Renal cortical epithelial cell (primary cell): ENCODE measurements at regions not wholly inside any gene's neighbourhood (a gene's known extent, or its start where the extent isn't known, plus 50 kb on each side); places are given as distances from the start of the nearest gene placed in this dataset.
"Not testable (repeated sequence)": the region's sequence is repeated elsewhere in the genome, so short reads cannot be mapped to it uniquely, and the experiment has no call there.

ENCODE experiments used
- DNase-seq: peaks from one replicate; pipeline ENCODE4 v3.0.0-alpha.2; 2011; ENCODE audit warnings: low read depth

GRCh38 chr2:111664275-111664850 is 219.6 kb downstream of the ANAPC1 start:
- DNase-seq: no peak

GRCh38 chr2:111665011-111665410 is 219.0 kb downstream of the ANAPC1 start:
- DNase-seq: no peak

DNA sequence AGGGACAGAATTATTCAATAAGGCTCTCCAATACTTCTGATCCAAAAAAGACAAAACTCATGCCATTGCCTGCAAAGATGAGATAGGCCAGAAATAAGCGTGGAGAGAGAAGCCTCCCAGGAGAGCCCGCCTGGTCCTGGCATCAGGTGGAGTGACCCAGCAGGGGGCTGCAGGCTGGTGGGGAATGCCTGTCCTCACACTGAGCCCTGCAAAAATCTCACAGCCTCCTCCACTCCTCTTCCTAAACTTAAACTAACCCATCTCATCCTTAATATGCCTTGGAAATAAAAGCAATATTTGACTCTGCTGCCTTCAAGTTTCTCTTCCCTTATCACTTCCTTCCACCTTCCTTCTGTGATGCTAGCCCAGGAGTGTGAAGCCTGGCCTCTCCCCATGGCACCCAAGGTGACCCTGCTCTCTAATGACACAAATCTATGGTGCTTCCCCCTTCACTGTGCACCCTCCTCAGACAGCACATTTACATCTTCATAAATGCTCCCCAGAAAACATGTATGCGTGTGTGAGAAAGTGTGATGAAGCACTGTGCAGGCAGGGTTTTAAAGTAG is 218.4 kb downstream of the ANAPC1 start:
- no peak for DNase-seq

DNA sequence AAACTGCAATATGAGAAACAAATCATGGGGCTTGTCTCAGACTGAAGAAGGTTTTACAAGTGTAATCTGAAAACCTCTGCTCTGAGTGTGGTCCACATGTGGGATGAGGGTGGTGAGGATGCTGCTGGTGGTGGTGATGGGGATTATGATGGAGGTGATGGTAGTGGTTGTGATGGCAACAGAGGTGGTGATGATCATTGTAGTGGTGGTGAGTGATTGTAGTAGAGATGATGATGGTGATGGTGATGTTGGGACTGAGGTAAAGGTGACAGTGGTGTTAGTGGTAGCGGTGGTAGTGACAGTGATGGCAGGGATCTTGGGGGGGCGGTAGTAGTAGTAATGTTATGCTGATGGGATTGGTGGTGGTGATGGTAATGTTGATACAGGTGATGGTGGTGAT is 217.8 kb downstream of the ANAPC1 start:
- no peak for DNase-seq

GRCh38 chr2:111667001-111667400 is 217.0 kb downstream of the ANAPC1 start:
- no peak for DNase-seq

- peak; percentile 82 for DNase-seq
Observed at GRCh38 chr2:111667542-111668273, 216.3 kb downstream of the ANAPC1 start.

- DNase-seq: no peak
Observed at GRCh38 chr2:111668274-111668616, 215.7 kb downstream of the ANAPC1 start.

DNA sequence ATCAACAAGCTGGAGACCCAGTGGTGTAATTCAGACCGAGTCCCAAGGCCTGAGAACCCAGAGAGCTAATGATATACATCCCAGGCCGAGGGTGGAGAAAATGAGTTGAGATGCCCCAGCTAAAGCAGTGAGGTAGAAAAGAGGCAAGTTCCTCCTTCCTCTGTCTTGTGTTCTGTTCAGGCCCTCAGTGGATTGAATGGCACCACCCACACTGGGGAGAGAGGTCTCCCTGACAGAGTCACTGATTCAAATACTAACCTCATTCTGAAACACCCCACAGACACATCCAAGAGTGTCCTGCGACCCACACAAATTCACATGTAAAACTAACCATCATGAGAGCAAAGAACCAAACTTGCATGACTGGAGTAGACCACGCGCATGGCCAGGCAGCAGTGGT is 215.3 kb downstream of the ANAPC1 start:
- no peak for DNase-seq

GRCh38 chr2:111669928-111670695 is 213.9 kb downstream of the ANAPC1 start:
- no peak for DNase-seq

GRCh38 chr2:111670776-111671175 is 213.2 kb downstream of the ANAPC1 start:
- DNase-seq: no peak

DNA sequence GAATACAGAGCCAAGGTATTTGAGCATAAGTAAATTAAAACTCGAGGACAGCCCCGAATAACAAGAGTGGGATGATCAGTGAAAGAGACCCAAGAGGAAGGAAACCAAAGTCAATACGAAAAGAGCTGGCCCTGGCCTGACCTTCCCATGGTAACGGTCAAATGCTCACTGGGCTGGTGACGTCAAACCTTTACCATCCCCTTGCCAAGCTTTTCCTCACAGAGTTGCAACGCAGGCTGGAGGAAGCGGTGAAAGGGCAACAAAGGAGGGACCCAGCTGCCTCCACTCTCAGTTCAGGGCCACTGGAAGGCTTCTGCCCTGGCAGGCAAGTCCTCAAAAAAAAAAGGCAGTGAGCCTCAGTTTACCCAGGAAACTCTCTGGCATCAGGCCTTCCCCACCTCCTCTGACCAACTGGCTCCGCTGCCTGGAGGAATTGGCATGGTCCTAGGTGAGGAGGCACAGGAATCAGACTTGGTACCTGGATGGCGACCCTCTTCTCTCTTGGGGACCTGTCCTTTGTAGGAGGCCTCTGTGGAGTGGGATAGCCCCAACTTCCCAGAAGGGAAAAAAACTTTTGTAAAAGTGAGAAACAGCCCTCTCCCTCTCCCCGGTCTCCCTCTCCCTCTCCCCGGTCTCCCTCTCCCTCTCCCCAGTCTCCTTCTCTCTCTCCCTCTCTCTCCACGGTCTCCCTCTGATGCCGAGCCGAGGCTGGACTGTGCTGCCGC is 212.4 kb downstream of the ANAPC1 start:
- peak; percentile 38 for DNase-seq

DNA sequence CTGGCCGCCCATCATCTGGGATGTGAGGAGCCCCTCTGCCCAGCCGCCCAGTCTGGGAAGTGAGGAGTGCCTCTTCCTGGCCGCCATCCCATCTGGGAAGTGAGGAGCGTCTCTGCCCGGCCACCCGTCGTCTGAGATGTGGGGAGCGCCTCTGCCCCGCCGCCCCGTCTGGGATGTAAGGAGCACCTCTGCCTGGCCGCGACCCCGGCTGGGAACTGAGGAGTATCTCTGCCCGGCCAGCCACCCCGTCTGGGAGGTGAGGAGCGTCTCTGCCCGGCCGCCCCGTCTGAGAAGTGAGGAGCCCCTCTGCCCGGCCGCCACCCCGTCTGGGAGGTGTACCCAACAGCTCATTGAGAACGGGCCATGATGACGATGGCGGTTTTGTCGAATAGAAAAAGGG is 211.4 kb downstream of the ANAPC1 start:
- not testable (repeated sequence) for DNase-seq

DNA sequence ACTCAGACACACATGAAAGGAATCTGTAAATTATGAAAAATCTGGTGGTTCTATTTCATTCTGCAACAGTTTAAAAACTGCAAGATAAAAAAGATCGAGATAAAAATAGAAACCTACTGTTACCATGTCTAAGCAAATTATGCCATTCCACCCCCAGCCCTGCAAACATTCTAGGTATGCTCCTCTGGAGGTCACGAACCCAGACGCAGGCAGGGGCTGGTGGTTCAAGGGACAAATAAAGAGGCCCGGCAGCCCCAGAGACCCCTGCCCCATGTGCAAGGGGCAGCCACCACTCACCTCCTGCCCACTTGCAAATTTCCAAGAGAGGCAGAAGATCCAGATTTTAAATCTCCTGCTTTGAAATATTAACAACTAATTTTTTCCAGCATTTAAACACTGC is 210.5 kb downstream of the ANAPC1 start:
- DNase-seq: no peak

DNA sequence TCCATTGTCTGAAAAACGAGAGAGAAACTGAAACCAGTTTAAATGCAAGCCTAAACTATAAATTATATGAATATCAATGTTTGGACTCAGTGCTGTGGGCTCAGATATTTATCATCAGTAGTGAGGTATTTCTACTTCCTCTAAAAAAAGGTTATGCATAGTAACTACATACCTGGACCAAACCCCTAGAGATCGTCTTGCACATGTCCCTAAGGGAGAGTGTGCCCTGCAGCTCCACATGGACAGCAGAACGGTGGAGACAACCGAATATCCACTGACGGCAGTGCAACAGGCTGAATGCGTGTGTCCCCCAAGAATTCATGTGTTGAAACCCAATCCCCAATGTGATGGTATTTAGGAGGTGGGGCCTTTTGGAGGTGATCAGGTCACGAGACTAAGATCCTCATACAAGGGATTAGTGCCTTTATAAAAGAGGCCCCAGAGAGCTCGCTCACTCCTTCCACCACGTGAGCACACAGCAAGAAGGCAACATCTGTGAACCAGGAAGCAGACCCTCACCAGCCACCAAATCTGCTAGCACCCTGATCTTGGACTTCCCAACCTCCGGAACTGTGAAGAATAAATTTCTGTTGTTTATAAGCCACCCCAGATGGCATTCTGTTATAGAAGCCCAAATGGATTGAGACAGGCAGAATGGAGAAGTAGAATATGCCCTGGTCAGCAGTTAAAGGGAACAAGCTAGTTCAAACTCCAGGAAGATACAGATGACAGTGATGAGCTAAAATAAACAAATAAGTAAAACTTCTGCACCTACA is 208.4 kb downstream of the ANAPC1 start:
- DNase-seq: no peak

DNA sequence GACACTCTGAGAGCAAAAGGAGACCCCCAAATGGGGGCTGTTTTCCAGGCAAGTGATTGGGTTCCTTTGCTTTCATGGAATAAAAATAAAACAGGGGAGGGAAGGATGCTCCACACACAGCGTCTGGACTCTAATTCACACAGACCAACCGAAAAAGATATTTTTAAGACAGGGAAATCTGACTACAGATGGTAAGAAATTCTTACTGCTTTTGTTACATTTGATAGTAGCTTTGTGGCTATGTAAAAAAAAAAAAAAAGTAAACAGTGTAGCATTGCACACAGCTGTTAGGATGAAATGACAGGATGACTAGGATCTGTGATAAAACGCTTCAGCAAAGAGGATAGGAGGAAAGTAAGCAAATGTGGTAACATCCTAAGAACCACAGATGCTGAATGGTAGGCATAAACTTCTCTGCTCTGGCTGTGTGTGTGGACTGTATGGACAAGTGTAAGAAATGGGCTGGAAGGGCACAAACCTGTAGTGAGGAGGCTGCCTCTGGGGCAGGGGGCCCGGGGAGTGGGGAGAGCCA is 207.6 kb downstream of the ANAPC1 start:
- DNase-seq: no peak

DNA sequence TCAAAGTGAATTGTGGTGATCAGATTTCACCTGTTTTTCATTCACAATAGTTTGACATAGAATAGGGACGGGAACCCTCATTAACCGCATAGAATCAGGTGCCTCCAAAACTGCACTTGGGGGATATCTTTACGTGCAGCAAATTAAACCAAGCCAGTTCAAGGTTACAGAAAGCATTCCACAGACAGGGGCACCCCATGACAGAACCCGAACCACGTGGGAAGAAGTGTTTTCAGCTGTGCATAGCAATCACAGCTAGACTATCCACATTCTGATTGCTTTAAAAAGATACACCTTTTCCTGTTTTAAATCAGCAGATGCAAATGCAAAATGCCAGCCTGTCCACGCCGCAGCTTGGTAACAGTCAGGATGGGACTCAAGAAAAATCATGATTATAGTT is 205.8 kb downstream of the ANAPC1 start:
- DNase-seq: no peak

DNA sequence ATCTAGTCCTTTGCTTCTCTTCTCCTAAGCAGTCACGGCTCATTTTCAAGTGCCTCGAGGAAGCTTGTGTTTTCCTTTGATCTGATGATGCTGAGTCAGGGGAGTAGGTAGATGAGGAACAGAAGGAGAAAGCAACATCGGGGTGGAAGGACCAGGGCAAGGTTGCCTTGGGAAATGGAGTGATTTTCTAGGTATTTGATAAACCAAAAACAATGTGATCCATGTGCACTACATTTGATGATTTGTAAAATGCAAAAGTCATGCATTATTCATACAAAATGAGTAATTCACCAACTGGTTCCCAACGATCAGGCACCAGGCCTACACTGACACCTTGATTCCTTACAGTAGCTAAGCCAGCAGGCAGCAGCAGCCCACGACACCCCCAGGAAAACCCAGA is 205.3 kb downstream of the ANAPC1 start:
- DNase-seq: peak; percentile 72

DNA sequence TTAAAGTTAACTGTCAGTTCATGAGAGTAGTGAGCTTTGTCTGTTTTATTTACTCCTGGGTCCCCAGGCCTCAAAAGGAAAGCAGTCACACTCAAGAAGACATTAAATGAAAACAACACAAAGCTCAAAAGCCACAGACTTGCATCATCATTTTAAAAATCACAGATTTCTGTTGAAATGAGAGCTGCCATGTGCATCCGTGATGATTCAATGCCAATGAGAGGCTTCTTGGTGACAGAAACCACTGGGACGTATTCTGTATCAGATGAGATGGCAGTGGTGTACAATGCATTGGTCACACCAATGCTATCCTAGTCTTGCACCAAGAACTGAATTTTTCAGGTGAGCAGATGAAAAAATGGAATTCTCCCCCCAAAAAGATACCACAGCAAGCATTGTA is 204.8 kb downstream of the ANAPC1 start:
- peak; percentile 52 for DNase-seq

DNA sequence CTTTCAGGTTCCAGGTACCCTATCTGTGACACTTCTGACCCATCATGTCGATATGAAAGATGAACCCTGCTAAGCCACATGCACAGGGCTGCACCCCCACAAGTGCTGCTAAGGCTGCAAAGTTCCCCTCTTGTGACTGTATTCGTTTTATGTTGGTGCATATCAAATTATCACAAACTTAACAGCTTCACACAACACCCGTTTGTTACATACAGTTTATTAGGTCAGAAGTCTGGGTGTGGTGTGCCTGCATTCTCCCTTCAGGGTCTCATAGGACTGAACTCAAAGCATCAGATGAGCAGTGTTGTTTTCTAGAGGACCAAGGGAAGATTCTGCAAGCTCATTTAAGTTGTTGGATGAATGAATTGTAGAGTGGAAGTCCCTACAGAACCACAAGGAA is 199.4 kb downstream of the ANAPC1 start:
- no peak for DNase-seq

DNA sequence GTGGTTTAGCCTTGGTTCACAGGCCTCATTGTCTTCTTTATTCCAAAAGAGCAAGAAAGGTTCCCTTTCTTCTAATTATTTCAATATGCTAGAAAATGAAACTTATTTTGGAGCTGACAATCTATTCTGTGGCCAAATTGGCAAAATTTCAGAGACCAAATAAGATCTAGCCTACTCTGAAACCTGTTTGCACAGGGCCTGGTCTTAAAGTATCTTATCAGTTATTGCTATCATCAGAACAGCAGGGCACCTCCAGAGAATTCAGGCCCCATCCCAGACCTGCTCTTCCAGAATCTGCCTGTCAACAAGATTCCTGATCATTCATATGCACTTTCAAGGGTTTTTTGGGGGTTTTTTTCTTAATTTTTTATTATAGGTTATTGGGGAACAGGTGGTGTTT is 198.7 kb downstream of the ANAPC1 start:
- DNase-seq: no peak

- DNase-seq: no peak
Observed at GRCh38 chr2:111686994-111687393, 197.0 kb downstream of the ANAPC1 start.
